ENCODE measurements at regions not wholly inside any gene's neighbourhood (a gene's known extent, or its start where the extent isn't known, plus 50 kb on each side); places are given as distances from the start of the nearest gene placed in this dataset.

DNA sequence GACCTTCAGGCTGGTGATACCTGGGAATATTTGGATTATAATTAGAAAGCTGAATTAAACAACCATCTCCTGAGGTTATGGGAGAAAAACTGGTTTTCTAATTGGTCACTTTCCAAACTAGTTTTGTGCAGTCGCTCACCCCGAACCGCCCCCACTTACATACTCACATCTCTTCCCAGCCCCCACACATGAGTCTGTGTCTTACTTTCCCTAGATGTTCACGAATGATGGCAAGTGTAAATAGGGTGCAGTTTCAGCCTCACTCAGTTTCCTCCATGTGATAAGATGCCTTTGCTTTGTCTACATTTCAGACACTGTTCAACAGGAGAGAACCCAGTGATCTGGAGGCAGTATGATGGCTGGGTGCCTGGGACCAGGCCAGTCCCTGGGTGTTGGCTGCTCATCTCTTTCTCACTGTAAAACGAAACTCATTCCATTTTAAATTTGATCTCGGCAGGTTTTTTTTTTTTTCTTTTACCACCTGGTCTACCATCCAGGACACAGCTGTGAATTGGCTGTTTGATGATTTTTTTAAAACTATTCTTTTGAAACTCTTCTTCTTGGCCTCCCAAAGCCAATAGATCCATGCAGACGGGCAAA, 164.3 kb upstream of the RAB4A start:
- TF ChIP-seq, protein P1, sequence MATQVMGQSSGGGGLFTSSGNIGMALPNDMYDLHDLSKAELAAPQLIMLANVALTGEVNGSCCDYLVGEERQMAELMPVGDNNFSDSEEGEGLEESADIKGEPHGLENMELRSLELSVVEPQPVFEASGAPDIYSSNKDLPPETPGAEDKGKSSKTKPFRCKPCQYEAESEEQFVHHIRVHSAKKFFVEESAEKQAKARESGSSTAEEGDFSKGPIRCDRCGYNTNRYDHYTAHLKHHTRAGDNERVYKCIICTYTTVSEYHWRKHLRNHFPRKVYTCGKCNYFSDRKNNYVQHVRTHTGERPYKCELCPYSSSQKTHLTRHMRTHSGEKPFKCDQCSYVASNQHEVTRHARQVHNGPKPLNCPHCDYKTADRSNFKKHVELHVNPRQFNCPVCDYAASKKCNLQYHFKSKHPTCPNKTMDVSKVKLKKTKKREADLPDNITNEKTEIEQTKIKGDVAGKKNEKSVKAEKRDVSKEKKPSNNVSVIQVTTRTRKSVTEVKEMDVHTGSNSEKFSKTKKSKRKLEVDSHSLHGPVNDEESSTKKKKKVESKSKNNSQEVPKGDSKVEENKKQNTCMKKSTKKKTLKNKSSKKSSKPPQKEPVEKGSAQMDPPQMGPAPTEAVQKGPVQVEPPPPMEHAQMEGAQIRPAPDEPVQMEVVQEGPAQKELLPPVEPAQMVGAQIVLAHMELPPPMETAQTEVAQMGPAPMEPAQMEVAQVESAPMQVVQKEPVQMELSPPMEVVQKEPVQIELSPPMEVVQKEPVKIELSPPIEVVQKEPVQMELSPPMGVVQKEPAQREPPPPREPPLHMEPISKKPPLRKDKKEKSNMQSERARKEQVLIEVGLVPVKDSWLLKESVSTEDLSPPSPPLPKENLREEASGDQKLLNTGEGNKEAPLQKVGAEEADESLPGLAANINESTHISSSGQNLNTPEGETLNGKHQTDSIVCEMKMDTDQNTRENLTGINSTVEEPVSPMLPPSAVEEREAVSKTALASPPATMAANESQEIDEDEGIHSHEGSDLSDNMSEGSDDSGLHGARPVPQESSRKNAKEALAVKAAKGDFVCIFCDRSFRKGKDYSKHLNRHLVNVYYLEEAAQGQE (IDR thresholded peaks at IDR 0.05; ENCODE audit: insufficient read depth in 1 of 2, low read depth in 2 of 2, low read length in 1 of 2): no peak
- no peak for TF ChIP-seq POLR2AphosphoS5 (IDR thresholded peaks at IDR 0.05; ENCODE audit: low read depth, low read length)
- TF ChIP-seq, protein P2, sequence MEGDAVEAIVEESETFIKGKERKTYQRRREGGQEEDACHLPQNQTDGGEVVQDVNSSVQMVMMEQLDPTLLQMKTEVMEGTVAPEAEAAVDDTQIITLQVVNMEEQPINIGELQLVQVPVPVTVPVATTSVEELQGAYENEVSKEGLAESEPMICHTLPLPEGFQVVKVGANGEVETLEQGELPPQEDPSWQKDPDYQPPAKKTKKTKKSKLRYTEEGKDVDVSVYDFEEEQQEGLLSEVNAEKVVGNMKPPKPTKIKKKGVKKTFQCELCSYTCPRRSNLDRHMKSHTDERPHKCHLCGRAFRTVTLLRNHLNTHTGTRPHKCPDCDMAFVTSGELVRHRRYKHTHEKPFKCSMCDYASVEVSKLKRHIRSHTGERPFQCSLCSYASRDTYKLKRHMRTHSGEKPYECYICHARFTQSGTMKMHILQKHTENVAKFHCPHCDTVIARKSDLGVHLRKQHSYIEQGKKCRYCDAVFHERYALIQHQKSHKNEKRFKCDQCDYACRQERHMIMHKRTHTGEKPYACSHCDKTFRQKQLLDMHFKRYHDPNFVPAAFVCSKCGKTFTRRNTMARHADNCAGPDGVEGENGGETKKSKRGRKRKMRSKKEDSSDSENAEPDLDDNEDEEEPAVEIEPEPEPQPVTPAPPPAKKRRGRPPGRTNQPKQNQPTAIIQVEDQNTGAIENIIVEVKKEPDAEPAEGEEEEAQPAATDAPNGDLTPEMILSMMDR (IDR thresholded peaks at IDR 0.05): no peak
- no peak for TF ChIP-seq SIN3A (IDR thresholded peaks at IDR 0.05; ENCODE audit: borderline replicate concordance, insufficient read depth, low read depth, low read length)
- no peak for TF ChIP-seq TCF7L2 (IDR thresholded peaks at IDR 0.05; ENCODE audit: low read depth, low read length)
- CTCF ChIA-PET: no interaction called here
- ATAC-seq (no peak), DNase-seq (ENCODE audit: low read depth, low spot score) (no peak)
- H3K4me1 ChIP-seq (ENCODE audit: control insufficient read depth, insufficient read depth, low read length): no peaks in the 10 kb centered on the region
- BruUV-seq (replicated peaks): no TSS peak
- H3K4me3 ChIP-seq (ENCODE audit: low read depth in 2 of 2, low read length in 2 of 2): no peak overlapping the region
- H3K9me3 ChIP-seq (ENCODE audit: control insufficient read depth, insufficient read depth, low read depth, low read length): no peaks in the 10 kb centered on the region
- in situ Hi-C loops (cut with HindIII; ENCODE audit: low pct_unique_long_range_greater_than_20kb, low sequenced_read_pairs): no loop called here
- no peak overlapping the region for H3K27ac ChIP-seq (ENCODE audit: low read length)
- peaks cover 8% of the 10 kb centered on the region; the same call in 1 of the 2 replicates for H3K27me3 ChIP-seq (ENCODE audit: control insufficient read depth, insufficient read depth, low read length)
- intact Hi-C loops (cut with micrococcal nuclease; ENCODE audit: unreplicated experiment): no loop called here
- no peaks in the 10 kb centered on the region for H3K36me3 ChIP-seq (ENCODE audit: control insufficient read depth, insufficient read depth, low read length)
- POLR2A ChIA-PET: no interaction called here

DNA sequence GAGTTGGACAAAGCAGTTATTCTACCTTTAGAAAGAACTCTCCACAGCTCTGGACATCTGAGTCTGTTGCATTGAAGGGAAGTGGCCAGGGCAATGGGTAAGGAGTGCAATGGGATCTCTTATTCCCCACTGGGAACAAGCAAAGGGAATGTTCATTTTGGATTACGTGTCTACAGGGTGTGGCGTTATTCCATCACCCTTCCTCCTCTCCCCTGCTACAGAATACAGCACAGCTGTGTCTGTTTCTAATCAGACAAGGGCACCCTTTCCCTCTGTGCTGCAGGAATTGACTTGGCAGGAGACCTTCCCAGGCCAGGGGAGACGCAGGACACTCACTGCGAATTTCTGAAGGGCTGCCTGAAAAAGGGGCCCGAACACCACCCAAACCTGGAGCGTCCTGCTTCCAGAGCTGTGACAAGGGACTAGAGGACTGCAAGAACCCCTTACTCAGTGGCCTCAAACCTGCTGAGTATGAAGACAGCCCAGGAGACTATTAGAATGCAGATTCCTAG, 163.6 kb upstream of the RAB4A start:
- Histone ChIP-seq H3K4me1 (ENCODE audit: control insufficient read depth, insufficient read depth, low read length) (no peaks in the 10 kb centered on the region), H3K36me3 (ENCODE audit: control insufficient read depth, insufficient read depth, low read length) (no peaks in the 10 kb centered on the region), H3K9me3 (ENCODE audit: control insufficient read depth, insufficient read depth, low read depth, low read length) (no peaks in the 10 kb centered on the region), H3K27me3 (ENCODE audit: control insufficient read depth, insufficient read depth, low read length) (peaks cover 8% of the 10 kb centered on the region; the same call in 1 of the 2 replicates), H3K4me3 (ENCODE audit: low read depth in 2 of 2, low read length in 2 of 2) (no peak overlapping the region), H3K27ac (ENCODE audit: low read length) (no peak overlapping the region)
- POLR2A ChIA-PET: no interaction called here
- DNase-seq (ENCODE audit: low read depth, low spot score) (no peak), ATAC-seq (no peak)
- intact Hi-C loops (cut with micrococcal nuclease; ENCODE audit: unreplicated experiment): no loop called here
- in situ Hi-C loops (cut with HindIII; ENCODE audit: low pct_unique_long_range_greater_than_20kb, low sequenced_read_pairs): no loop called here
- BruUV-seq (replicated peaks): no TSS peak
- CTCF ChIA-PET: no interaction called here
- no peak for TF ChIP-seq TCF7L2 (IDR thresholded peaks at IDR 0.05; ENCODE audit: low read depth, low read length)
- no peak for TF ChIP-seq POLR2AphosphoS5 (IDR thresholded peaks at IDR 0.05; ENCODE audit: low read depth, low read length)
- TF ChIP-seq SIN3A (IDR thresholded peaks at IDR 0.05; ENCODE audit: borderline replicate concordance, insufficient read depth, low read depth, low read length): no peak
- TF ChIP-seq, protein P1 (IDR thresholded peaks at IDR 0.05; ENCODE audit: insufficient read depth in 1 of 2, low read depth in 2 of 2, low read length in 1 of 2): no peak
- TF ChIP-seq, protein P2 (IDR thresholded peaks at IDR 0.05): no peak

All from Panc1 (cell line).